ENCODE measurements at regions not wholly inside any gene's neighbourhood (a gene's known extent, or its start where the extent isn't known, plus 50 kb on each side); places are given as distances from the start of the nearest gene placed in this dataset.
A peak's percentile ranks its signal among the peaks of the same experiment; 100 is the strongest.

- no peaks in the 10 kb centered on the region for H3K36me3 Mint-ChIP-seq
- intact Hi-C loops (cut with micrococcal nuclease) = no loop called here
These were observed 94.8 kb upstream of the DISP3 start for GRCh38 chr1:11384170-11384554.

GRCh38 chr1:11387829-11388228 lies 91.1 kb upstream of the DISP3 start:
- no peak for DNase-seq
- H3K9me3 Mint-ChIP-seq = peaks cover 0 to 2% (median 0%) of the 10 kb centered on the region in 7 donors
- Histone ChIP-seq H3K4me2 (replicated peaks; ENCODE audit: extremely low read depth, low read length, poor library complexity, severe bottlenecking) (no peak overlapping the region), H3K27me3 (ENCODE audit: control insufficient read depth in 2 of 2, insufficient read depth in 2 of 2, low read length in 2 of 2) (no peaks in the 10 kb centered on the region), H3K4me1 (ENCODE audit: control insufficient read depth in 1 of 2, insufficient read depth in 2 of 2, low read length in 2 of 2) (no peaks in the 10 kb centered on the region), H3K9ac (ENCODE audit: insufficient read depth, low read length, poor library complexity, severe bottlenecking) (no peak overlapping the region), H3K36me3 (replicated peaks in 1 of 2; ENCODE audit: control insufficient read depth in 1 of 2, insufficient read depth in 2 of 2, low read length in 2 of 2) (no peaks in the 10 kb centered on the region), H3K4me3 (replicated peaks in 1 of 3; ENCODE audit: low read depth in 2 of 3, low read length in 3 of 3) (no peak overlapping the region), H2AFZ (ENCODE audit: insufficient read depth, low read depth, low read length, poor library complexity, severe bottlenecking) (no peak overlapping the region), H3K9me3 (replicated peaks in 1 of 2; ENCODE audit: control insufficient read depth in 1 of 2, insufficient read depth in 1 of 2, low read length in 2 of 2) (no peaks in the 10 kb centered on the region), H4K20me1 (ENCODE audit: insufficient read depth, low read length) (no peaks in the 10 kb centered on the region), H3K27ac (ENCODE audit: low read depth in 1 of 2, low read length in 2 of 2) (no peak overlapping the region), H3K79me2 (ENCODE audit: insufficient read depth, low read length) (no peaks in the 10 kb centered on the region)
- H3K27ac Mint-ChIP-seq = no peak overlapping the region
- peaks cover 9% of the 10 kb centered on the region for H3K4me1 Mint-ChIP-seq
- H3K36me3 Mint-ChIP-seq = no peaks in the 10 kb centered on the region
- 60% methylated on average over 4 of the region's 6 CpGs for WGBS (ENCODE audit: insufficient coverage)
- H3K27me3 Mint-ChIP-seq (ENCODE audit: low read depth in 3 of 3) = peaks cover 4 to 12% (median 6%) of the 10 kb centered on the region in 3 donors
- no peak for TF ChIP-seq CTCF (IDR thresholded peaks at IDR 0.05)
- intact Hi-C loops (cut with micrococcal nuclease) = no loop called here
- no peak overlapping the region for H3K4me3 Mint-ChIP-seq

More at GRCh38 chr1:11384170-11384554, 94.8 kb upstream of the DISP3 start:
- no peak for TF ChIP-seq CTCF (IDR thresholded peaks at IDR 0.05)
- no peak overlapping the region for H3K9ac ChIP-seq (ENCODE audit: insufficient read depth, low read length, poor library complexity, severe bottlenecking)
- H3K27ac ChIP-seq (ENCODE audit: low read depth in 1 of 2, low read length in 2 of 2) = no peak overlapping the region
- H2AFZ ChIP-seq (ENCODE audit: insufficient read depth, low read depth, low read length, poor library complexity, severe bottlenecking) = no peak overlapping the region
- no peaks in the 10 kb centered on the region for H3K4me1 ChIP-seq (ENCODE audit: control insufficient read depth in 1 of 2, insufficient read depth in 2 of 2, low read length in 2 of 2)
- H4K20me1 ChIP-seq (ENCODE audit: insufficient read depth, low read length) = no peaks in the 10 kb centered on the region
- Mint-ChIP-seq H3K9me3 (peaks cover 0 to 9% (median 2%) of the 10 kb centered on the region in 7 donors), H3K27ac (no peak overlapping the region), H3K4me1 (peaks cover 9% of the 10 kb centered on the region), H3K27me3 (ENCODE audit: low read depth in 3 of 3) (peaks cover 2 to 9% (median 8%) of the 10 kb centered on the region in 3 donors), H3K4me3 (peak overlapping the region in 1 of 2 donors; percentile 7)
- no peak overlapping the region for H3K4me2 ChIP-seq (replicated peaks; ENCODE audit: extremely low read depth, low read length, poor library complexity, severe bottlenecking)
- H3K27me3 ChIP-seq (ENCODE audit: control insufficient read depth in 2 of 2, insufficient read depth in 2 of 2, low read length in 2 of 2) = no peaks in the 10 kb centered on the region
- no peaks in the 10 kb centered on the region for H3K36me3 ChIP-seq (replicated peaks in 1 of 2; ENCODE audit: control insufficient read depth in 1 of 2, insufficient read depth in 2 of 2, low read length in 2 of 2)
- DNase-seq = no peak
- WGBS (ENCODE audit: insufficient coverage) = no CpG with 5 or more reads among the region's 6 CpGs
- no peaks in the 10 kb centered on the region for H3K79me2 ChIP-seq (ENCODE audit: insufficient read depth, low read length)
- H3K4me3 ChIP-seq (replicated peaks in 1 of 3; ENCODE audit: low read depth in 2 of 3, low read length in 3 of 3) = no peak overlapping the region
- H3K9me3 ChIP-seq (replicated peaks in 1 of 2; ENCODE audit: control insufficient read depth in 1 of 2, insufficient read depth in 1 of 2, low read length in 2 of 2) = no peaks in the 10 kb centered on the region

Data from CD14-positive monocyte (primary cell).